HG03571 (cell line): ENCODE measurements at regions not wholly inside any gene's neighbourhood (a gene's known extent, or its start where the extent isn't known, plus 50 kb on each side); places are given as distances from the start of the nearest gene placed in this dataset.

Experiments used
- ATAC-seq: cut with Tn5 transposase; IDR thresholded peaks from one replicate; pipeline ENCODE4 v1.9.1; 2021; ENCODE audit not compliant: unreplicated experiment

DNA sequence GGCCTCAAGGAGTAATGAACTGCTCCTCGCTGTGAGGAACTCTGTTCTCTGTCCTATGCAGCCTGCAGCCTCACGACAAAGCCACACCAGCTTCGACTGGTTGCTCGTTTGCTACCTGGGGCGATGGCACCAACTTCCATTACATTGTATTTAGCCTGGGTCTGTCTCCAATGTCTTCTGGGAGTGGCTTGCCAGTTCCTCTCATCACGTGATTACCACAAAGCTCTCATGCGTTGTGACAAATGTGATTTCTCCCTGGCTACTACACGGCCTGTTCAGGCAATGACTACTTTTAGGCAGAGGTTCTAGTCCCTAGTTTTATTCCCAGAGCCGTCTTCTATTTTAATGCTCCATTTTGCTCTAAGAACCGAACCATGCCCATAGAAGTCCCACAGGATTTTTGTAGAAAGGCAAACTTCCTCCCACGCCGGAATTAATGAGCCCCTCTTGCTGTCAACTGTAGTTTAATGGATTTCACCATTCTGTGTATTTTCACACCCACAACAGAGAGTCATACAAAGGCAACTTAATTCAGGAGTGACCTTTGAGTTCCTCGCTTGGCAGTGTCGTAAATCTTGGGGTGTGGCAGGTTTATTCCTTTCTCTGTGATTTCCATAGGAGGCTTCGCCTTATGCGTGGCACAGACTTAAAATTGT, 351.9 kb downstream of the EFNB2 start:
- ATAC-seq: no peak

GRCh38 chr13:106182404-106182803, 353.1 kb downstream of the EFNB2 start:
- ATAC-seq: no peak

DNA sequence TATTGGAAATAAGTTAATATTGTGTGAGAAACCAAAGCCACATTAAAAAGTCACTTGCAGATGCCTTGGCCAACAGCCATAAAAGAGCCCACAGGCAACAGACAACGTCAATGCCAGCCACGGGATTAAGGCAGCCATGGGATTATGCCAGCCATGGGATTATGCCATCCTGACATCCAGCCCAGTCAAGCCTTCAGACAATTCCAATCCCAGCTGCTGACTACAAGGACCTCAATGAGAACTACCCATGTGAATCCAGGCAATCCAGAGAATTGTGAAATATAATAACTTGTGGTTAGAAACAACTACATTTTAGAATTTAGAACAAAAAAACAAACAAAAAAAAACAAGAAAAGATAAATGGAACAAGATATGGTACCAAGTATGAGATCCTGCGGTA, 356.6 kb downstream of the EFNB2 start:
- ATAC-seq: no peak

GRCh38 chr13:106177146-106177545, 358.3 kb downstream of the EFNB2 start:
- ATAC-seq: no peak

DNA sequence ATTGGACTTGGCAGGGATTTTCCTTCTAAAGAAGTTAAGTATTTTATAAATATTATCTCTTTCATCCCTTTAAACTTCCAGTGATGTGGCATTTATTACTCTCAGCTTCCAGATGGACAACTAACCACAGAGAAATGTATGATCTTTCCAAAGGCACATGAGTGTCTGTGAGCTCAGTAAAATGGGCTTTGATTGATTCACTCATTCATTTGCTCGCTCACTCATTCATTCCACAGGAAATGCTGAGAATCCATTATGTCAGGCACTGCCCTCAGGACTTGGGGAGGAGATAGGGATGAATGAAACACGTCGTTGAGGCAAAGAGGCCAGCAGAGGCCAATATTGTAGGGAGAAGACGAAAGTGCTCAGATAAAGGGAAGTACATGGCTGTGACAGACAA, 359.3 kb downstream of the EFNB2 start:
- no peak for ATAC-seq

DNA sequence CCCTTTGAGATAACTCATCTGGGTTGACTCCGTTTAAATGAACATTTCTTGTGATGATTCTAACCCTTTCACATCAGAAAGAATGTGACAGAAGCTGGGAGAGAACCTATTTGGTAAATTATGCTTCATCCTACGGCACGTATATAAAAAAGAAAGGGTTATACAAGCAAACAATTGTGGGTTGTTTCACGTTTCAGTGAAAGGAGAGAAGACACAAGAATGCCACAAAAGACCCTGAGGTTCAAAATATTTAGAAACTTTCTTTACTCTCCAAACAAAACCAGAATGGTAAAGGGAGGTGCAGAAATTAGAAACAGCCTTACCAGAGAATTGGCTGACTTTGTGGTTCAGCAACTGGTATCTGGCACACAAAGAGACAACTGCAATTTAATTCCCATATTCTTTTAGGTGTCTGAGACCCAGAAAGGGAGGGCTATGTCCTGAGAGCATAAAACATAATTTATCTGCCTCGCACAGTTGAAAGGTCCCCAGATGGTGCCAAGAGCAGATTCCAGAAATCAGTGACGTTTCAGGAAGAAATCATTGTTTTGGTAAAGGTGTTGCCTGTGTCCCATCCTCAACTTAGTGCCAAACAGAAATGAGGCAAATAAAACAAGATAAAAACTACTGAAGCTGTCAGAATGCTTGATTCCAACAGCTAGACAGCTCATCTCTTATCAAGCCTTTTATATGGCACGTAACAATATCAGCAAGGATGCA, 361.4 kb downstream of the EFNB2 start:
- no peak for ATAC-seq

- no peak for ATAC-seq
Observed at GRCh38 chr13:106173346-106173745, 362.1 kb downstream of the EFNB2 start.

- no peak for ATAC-seq
Observed at GRCh38 chr13:106172176-106172905, 363.1 kb downstream of the EFNB2 start.

DNA sequence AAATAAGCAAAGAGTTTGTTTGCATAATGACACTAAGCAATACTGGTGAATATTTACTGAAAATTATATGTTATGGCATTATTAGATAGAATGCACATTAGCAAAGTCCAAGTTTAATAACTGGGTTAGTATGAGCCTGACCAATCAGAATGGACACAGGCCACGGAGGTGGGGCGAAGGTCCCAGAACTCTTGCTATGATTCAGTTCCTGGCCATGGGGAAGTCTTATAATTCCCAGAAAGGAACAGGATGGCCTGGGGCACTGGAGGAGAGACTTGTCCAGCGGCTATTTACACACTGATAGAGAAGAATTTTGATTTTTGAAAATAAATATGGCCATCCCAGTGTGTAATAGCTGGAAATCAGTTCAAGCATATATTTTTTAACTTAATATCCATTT, 372.0 kb downstream of the EFNB2 start:
- ATAC-seq: no peak

DNA sequence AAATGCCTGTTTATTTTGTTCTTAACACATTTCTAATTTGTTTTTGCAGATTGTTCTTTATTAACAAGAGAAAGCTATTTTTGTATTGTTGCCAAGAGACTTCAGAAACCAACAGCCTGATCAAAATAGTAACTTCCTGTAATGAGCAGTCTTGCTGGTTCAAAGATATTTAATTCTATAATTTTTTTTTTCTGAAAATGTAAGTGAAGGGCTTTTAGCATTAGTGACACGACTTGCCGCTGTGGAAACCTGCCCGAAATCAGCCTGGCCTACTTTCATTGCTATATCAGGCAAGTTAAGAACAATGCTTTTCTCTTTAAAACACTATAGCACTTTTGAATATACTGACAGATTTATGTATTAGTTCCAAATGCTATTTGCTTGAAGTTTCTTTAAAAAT, 374.3 kb downstream of the EFNB2 start:
- no peak for ATAC-seq

GRCh38 chr13:106159295-106160195, 375.9 kb downstream of the EFNB2 start:
- ATAC-seq: no peak

DNA sequence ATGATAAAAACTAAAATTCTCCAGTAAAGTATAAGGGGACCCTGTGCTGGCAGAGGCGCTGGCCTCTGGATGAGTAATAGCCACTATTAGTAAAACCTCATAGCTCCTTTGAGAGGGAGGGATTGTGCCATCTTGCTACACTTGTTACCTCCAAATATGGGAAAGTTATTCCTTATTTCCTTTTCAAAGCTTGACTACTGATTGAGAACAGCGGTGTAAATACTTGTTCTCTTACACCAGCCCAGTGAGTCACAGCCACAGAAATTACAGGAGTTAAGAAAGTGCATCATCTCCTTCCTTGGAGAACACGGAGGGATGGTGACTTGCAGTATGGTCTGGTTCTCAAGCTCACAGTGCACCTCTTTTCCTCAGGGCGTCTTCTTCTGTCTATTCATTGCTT, 379.0 kb downstream of the EFNB2 start:
- no peak for ATAC-seq

GRCh38 chr13:106155411-106155810, 380.1 kb downstream of the EFNB2 start:
- no peak for ATAC-seq

- no peak for ATAC-seq
Observed at GRCh38 chr13:106153876-106154275, 381.6 kb downstream of the EFNB2 start.

DNA sequence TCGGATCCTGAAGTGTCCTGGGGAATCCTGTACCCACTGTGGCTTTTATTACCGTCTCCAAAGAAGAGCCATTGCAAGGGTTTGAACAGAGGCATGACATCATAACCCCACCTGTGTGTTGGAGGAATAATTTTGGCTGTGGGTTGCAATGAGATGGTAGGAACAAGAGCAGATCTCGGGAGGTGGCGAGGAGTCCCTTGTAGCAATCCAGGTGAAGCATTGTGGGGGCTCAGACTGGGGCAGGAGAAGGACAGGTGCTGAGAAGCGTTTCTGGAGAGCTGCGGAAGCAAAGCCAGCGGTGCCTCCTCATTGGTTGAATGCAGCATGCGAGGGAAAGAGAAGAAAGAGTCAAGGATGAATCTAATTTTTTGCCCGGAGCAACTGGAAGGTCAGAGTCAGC, 382.4 kb downstream of the EFNB2 start:
- ATAC-seq: no peak

- ATAC-seq: no peak
Observed at GRCh38 chr13:106152047-106152446, 383.4 kb downstream of the EFNB2 start.

- ATAC-seq: no peak
Observed at GRCh38 chr13:106151056-106151699, 384.3 kb downstream of the EFNB2 start.

- ATAC-seq: no peak
Observed at GRCh38 chr13:106145997-106146864, 389.2 kb downstream of the EFNB2 start.

DNA sequence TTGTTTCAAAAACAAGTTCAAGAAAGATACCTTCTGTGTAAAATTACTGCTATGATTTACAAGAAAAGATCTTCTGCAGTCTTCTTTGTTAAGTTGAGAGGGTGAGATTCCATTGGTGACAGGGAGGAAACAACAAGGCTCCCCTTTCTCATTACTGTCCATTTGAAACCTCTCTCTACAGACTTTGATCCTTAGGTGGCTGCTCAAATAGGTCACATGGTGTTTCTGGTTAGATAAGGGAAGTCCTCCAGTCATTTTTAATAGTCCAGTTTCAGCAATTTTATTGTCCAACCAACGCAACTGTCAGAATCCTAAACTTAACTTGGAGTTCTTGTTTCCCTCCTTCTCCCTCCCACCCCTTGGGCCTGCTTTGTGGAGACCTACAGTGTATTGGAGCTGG, 390.4 kb downstream of the EFNB2 start:
- ATAC-seq: no peak
